HG03575 (cell line): ENCODE measurements at regions not wholly inside any gene's neighbourhood (a gene's known extent, or its start where the extent isn't known, plus 50 kb on each side); places are given as distances from the start of the nearest gene placed in this dataset.

ENCODE experiments used
- ATAC-seq: cut with Tn5 transposase; IDR thresholded peaks from one replicate; pipeline ENCODE4 v1.9.1; 2021; ENCODE audit not compliant: unreplicated experiment, insufficient number of reproducible peaks, low FRiP score; ENCODE audit errors: extremely low read depth

- ATAC-seq, result no peak
Observed at GRCh38 chr10:4120096-4120853, 335.3 kb upstream of the KLF6 start.

- ATAC-seq, result no peak
Observed at GRCh38 chr10:4119107-4119506, 334.1 kb upstream of the KLF6 start.

GRCh38 chr10:4117604-4118003 lies 332.6 kb upstream of the KLF6 start:
- ATAC-seq, result no peak

GRCh38 chr10:4111643-4112042 lies 326.6 kb upstream of the KLF6 start:
- ATAC-seq, result no peak

GRCh38 chr10:4109469-4109868 lies 324.5 kb upstream of the KLF6 start:
- no peak for ATAC-seq

- ATAC-seq, result no peak
Observed at GRCh38 chr10:4108693-4109092, 323.7 kb upstream of the KLF6 start.

GRCh38 chr10:4107285-4107851 lies 322.4 kb upstream of the KLF6 start:
- no peak for ATAC-seq

GRCh38 chr10:4103603-4104002 lies 318.6 kb upstream of the KLF6 start:
- no peak for ATAC-seq

GRCh38 chr10:4102802-4103344 lies 317.9 kb upstream of the KLF6 start:
- ATAC-seq, result no peak

GRCh38 chr10:4101918-4102654 lies 317.1 kb upstream of the KLF6 start:
- ATAC-seq, result no peak

GRCh38 chr10:4100380-4100779 lies 315.4 kb upstream of the KLF6 start:
- ATAC-seq, result no peak

GRCh38 chr10:4099202-4099601 lies 314.2 kb upstream of the KLF6 start:
- ATAC-seq, result no peak

GRCh38 chr10:4095166-4095917 lies 310.3 kb upstream of the KLF6 start:
- ATAC-seq, result no peak

- no peak for ATAC-seq
Observed at GRCh38 chr10:4094751-4095150, 309.7 kb upstream of the KLF6 start.

GRCh38 chr10:4093438-4093837 lies 308.4 kb upstream of the KLF6 start:
- ATAC-seq, result no peak

- no peak for ATAC-seq
Observed at GRCh38 chr10:4088354-4089066, 303.5 kb upstream of the KLF6 start.

GRCh38 chr10:4086131-4086898 lies 301.3 kb upstream of the KLF6 start:
- no peak for ATAC-seq

- ATAC-seq, result no peak
Observed at GRCh38 chr10:4083509-4084003, 298.5 kb upstream of the KLF6 start.
